ENCODE measurements at regions not wholly inside any gene's neighbourhood (a gene's known extent, or its start where the extent isn't known, plus 50 kb on each side); places are given as distances from the start of the nearest gene placed in this dataset.

DNA sequence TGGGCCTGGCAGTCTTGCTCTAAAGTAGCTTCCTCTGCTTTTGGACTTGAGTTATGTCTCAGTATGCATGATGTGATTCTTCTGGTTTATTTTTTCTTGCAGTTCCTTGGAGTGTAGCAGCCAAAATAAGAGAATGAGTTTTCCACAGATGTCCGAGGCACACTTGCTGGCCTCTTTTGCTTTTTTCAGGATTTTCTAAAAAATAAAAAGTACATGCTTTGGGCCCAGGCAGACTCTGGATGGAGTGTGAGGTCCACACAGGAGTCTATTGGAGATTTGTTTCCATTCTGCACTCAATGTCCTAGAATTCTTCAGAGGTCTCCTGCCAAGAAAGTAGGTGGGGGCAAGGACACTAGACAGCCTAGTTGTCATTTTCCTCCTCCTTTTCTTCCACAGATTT, 477.6 kb downstream of the EPM2A start:
- no peak for DNase-seq (ENCODE audit: low read depth)
- no peak overlapping the region for H3K4me3 ChIP-seq (ENCODE audit: low read length)
- TF ChIP-seq, protein P1, sequence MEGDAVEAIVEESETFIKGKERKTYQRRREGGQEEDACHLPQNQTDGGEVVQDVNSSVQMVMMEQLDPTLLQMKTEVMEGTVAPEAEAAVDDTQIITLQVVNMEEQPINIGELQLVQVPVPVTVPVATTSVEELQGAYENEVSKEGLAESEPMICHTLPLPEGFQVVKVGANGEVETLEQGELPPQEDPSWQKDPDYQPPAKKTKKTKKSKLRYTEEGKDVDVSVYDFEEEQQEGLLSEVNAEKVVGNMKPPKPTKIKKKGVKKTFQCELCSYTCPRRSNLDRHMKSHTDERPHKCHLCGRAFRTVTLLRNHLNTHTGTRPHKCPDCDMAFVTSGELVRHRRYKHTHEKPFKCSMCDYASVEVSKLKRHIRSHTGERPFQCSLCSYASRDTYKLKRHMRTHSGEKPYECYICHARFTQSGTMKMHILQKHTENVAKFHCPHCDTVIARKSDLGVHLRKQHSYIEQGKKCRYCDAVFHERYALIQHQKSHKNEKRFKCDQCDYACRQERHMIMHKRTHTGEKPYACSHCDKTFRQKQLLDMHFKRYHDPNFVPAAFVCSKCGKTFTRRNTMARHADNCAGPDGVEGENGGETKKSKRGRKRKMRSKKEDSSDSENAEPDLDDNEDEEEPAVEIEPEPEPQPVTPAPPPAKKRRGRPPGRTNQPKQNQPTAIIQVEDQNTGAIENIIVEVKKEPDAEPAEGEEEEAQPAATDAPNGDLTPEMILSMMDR (conservative IDR thresholded peaks at IDR 0.05; ENCODE audit: low read length) = no peak

DNA sequence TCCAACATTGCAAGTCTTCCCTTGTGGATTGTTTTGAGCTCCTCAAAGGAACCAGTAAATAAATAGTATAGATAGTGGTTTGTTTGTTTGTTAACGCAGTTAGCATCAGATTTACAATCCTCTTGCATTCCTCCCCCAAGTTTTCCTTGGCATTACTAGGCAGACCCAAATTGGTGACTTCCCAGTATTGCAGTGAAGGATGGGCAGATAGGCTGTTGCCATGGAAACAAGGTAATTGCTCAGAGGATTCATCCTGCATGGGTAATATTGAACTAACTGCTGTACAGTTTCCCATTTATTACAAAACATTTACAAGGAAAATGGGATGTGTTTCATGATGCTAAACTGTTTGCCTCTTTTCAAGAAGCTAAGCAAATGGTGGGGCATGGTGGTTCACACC, 477.2 kb downstream of the EPM2A start:
- TF ChIP-seq, protein P1 (conservative IDR thresholded peaks at IDR 0.05; ENCODE audit: low read length) = no peak
- no peak overlapping the region for H3K4me3 ChIP-seq (ENCODE audit: low read length)
- no peak for DNase-seq (ENCODE audit: low read depth)

DNA sequence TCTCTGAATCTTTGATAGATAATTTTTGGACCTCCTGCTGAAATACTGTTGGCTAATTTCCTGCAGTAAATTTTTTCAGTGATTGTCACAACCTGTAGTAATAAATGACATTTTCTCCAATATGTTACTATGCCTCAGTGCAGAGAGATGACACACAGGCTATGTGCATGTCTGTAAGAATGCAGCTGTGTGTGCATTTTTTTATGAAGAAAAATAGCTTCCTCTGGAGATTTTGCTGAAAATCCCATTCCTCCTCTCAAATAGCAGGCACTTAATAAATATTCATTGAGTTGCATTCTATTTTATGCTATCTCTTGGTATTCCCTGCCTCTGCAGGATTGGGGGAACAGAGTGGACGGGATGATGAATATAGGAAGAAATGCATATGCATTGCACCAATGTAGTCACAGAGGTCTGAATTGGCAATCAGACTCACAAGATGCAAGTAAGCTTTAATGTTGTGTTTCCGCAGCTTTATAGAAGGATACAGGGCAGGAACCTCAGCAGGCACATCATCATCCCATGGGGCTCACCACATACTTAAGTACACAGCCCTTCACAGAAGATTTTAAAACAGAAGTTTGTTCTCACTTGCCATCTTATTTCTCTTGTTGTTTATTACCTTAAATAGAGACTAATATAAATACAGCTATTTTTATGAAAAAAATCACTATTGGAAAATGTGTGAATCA, 474.7 kb downstream of the EPM2A start:
- TF ChIP-seq, protein P1 (conservative IDR thresholded peaks at IDR 0.05; ENCODE audit: low read length) = no peak

DNA sequence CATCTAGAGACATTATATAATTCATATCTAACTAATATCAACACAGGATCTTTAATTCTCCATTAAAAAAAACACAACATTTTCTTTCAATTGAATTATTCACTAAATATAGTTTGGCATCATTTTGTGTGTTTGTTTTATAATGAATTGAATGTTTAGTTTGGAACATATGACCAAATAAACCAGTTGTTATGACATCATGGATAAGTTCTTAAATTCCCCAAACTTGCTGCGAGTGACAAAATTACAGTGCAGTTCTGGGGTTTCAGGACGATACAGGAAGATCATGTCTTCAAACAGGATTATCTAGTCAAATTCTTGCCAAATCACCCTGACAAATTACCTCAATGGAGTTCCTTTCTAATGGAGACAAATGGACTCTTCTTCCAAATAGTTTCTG, 473.6 kb downstream of the EPM2A start:
- no peak for DNase-seq (ENCODE audit: low read depth)
- TF ChIP-seq, protein P1 (conservative IDR thresholded peaks at IDR 0.05; ENCODE audit: low read length) = no peak
- H3K4me3 ChIP-seq (ENCODE audit: low read length) = no peak overlapping the region

More for the DNA sequence above, 474.7 kb downstream of the EPM2A start:
- DNase-seq (ENCODE audit: low read depth) = no peak
- no peak overlapping the region for H3K4me3 ChIP-seq (ENCODE audit: low read length)

DNA sequence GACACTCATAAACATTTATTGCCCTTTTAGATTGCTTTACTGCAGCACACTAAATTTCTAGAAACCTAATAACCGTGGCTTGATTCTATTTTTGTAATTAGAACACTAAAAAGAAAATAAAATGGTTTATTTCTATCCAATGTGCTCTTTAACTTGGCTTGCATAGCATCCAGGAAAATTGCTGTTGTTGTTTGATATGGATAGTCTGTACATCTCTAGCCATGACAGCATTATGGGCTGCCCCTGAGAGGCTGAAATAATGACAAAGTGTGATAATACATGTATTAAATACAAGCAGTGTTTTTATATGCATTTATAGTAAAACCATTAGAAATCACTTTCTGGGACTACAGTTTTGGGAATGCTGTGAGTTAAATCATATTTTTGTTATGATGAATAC, 472.5 kb downstream of the EPM2A start:
- TF ChIP-seq, protein P1 (conservative IDR thresholded peaks at IDR 0.05; ENCODE audit: low read length) = no peak
- DNase-seq (ENCODE audit: low read depth) = no peak
- no peak overlapping the region for H3K4me3 ChIP-seq (ENCODE audit: low read length)

DNA sequence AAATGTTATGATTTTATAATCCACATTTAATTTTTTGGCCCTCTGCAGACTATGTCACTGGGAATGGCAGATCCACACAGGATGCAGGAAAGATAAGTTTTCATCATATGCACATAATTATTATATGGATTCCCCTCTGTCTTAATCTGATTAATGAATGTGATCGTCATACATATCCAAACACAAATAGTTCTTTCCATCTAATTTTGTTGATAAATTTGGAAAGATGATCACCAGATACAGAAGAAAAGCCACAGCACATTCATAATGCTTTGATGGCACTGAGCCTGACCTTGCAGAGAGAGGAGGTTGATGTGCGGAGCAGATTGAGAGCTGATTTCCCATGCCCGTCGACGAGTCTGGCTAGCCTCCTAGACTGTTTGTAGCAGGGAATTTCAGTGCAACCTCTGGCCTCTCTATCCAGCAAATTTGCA, 471.5 kb downstream of the EPM2A start:
- no peak for DNase-seq (ENCODE audit: low read depth)
- no peak overlapping the region for H3K4me3 ChIP-seq (ENCODE audit: low read length)
- TF ChIP-seq, protein P1 (conservative IDR thresholded peaks at IDR 0.05; ENCODE audit: low read length) = no peak

DNA sequence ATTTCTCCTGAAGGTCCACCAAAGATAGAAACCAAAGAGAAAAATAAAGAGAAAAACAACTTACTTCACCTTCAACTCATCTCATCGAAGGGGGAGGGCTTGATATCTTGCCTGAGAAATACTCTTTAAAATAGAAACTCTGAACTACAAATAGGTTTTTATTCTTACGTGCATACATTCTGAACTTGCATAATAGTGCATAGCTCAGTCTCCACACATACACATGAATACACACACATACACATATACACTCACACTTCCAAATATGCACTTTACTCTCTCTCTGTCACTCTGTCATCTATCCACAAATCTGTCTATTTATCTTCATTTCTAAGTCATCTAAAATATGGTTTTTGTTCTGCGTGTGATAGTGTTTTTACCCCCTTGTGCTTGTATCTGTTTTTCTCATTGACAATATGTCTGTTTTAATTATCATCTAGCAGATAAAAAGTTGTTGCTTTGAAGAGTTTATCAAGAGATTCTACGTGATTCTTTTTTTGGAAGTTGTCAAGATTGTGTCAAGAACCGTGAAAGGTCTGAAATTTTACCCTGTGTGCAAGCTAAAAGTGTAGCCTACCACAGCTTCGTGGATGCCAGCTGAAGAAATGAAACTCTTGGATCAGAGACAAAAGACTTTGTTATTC, 468.8 kb downstream of the EPM2A start:
- TF ChIP-seq, protein P1 (conservative IDR thresholded peaks at IDR 0.05; ENCODE audit: low read length) = no peak
- H3K4me3 ChIP-seq (ENCODE audit: low read length) = no peak overlapping the region
- DNase-seq (ENCODE audit: low read depth) = no peak

All from AG10803 (cell line).